ENCODE measurements at regions not wholly inside any gene's neighbourhood (a gene's known extent, or its start where the extent isn't known, plus 50 kb on each side); places are given as distances from the start of the nearest gene placed in this dataset.

GRCh38 chr5:124341066-124341858 is 405.2 kb downstream of the ZNF608 start:
- DNase-seq (ENCODE audit: low spot score) (no peak), ATAC-seq (no peak)

GRCh38 chr5:124337996-124338395 is 408.4 kb downstream of the ZNF608 start:
- no peak for ATAC-seq

DNA sequence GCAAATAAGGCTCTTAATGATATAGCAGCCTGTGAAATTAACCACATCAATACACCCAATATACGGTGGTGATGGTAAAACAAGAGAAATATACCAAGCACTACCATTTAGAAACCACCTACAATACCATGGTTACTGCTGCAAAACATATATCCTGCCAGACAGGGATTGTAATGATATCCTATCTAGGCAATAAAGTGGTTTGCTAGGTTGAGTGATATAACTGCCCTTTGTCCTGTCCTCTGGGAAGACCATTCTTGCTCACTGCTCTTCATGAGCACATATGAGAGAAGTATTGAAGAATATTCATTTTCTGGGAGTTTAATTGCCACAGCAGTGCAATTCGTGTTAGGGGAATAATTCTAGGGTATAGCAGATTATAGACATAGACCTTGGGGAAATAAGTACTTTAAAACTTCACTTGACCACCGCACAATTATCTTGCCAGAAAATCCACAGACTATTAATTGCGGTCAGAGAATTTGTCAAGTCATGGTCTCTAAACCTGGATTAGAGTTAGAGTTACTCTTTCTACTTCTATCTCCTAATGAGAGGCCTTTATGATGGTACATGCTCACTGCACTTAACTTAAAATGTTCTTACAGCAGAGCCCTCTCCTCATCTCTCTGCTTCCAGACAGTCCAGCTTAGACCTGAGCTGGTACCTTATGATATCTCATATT is 413.0 kb downstream of the ZNF608 start:
- ATAC-seq (no peak), DNase-seq (ENCODE audit: low spot score) (no peak)

More at GRCh38 chr5:124337996-124338395, 408.4 kb downstream of the ZNF608 start:
- DNase-seq (ENCODE audit: low spot score), result no peak

DNA sequence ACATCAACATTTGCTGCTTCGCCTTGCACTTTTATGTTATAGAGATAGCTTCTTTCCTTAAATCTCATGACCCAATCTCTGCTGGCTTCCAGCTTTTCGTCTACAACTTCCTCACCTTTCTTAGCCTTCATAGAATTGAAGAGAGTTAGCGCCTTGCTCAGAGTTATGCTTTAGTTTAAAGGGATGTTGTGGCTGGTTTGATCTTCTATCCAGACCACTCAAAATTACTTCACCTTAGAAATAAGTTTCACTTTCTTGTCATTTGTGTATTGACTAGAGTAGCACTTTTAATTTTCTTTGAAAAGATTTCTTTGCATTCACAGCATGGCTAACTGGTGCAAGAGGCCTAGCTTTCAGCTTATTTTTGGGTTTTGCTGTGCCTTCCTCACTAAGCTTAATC is 414.2 kb downstream of the ZNF608 start:
- DNase-seq (ENCODE audit: low spot score) (no peak), ATAC-seq (no peak)

DNA sequence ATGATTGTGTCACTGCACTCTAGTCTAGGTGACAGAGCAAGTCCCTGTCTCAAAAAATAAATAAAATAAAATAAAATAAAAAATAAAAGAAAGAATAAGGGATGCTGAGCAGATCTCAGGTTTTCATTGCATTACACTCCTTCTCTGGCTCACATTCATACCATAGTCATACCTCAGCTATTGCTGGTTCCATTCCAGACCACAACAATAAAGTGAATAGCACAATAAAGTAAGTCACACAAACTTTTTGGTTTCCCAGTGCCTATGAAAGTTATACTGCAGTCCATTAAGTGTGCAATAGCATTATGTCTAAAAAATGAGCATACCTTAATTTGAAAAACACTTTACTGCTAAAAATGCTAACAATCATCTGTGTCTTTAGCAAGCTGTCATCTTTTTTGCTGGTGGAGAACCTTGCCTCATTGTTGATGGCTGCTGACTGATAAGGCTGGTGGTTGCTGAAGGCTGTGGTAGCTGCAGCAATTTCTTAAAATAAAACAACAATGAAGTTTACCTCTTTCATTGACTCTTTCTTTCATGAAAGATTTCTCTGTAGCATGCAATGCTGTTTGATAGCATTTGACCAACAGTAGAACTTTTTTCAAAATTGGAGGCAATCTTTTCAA is 415.7 kb downstream of the ZNF608 start:
- DNase-seq (ENCODE audit: low spot score) (no peak), ATAC-seq (no peak)

DNA sequence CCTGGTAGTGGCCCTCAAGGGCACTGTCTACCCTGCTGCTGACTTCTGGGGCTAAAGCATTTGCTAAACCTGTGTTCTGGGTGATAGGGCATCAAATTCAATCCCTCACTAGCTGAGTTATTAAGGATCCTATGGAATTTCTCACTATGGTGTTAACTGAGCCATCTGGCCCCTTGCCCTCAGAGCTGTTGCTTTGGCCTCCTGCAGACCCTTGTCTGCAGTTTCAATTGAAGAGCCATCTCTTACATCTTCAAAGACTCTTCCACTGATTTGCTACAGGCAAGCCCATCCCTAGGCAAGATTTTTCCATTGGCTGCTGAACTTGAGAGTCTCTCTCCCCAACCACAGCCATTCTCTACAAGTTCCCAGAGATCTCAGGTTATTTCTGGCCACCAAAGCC is 418.2 kb downstream of the ZNF608 start:
- DNase-seq (ENCODE audit: low spot score), result no peak
- no peak for ATAC-seq

GRCh38 chr5:124318661-124319060 is 427.8 kb downstream of the ZNF608 start:
- DNase-seq (ENCODE audit: low spot score) (no peak), ATAC-seq (no peak)

DNA sequence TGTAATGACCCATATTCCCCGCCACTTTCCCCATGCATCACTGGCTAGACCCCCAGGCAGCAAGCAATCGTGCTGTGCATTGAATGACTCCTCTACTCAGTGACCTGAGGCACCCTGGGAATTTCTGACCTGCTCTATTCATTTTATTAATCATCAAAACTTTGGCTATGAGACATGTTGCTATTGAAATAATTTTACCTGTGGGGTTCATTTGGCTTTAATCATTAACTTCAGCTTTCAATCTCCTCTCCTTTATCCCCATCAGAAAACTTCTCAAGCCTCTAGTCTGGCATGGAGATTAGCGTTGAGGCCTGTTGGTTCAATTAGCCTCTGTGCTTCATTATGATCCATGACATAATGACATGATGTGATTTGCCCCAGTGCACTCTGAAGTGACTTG is 429.0 kb downstream of the ZNF608 start:
- DNase-seq (ENCODE audit: low spot score), result no peak
- ATAC-seq, result no peak

DNA sequence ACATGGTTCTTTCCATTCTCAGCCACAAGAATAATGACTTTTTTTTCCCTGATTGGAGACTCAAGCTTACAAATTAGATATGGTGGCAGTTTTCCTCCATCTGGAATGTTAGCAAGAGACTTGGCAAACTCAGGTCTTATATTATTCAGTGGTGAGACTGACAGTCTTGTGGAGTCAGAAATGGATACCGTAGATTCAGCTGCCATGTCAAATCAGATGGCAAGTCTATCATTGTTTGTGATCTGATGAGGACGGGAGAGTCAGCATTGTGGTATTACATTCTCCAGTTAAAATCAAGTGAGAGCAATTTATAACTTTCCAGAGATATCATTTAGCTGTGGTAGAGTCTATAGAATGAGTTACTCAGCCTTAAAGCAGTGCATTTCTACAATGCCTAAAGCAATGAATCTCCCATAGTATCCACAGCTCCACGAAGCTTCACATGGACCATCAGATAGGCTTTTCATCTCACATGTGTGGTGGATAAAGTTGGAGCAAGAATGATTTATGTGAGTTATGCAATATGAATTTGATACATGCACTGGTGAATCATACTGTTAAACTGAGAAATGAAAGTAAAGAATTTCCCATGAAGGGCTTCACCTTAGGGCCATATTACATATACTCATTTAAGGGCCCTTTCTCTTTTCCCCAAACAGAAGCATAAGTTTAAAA is 430.6 kb downstream of the ZNF608 start:
- ATAC-seq (no peak), DNase-seq (ENCODE audit: low spot score) (no peak)

DNA sequence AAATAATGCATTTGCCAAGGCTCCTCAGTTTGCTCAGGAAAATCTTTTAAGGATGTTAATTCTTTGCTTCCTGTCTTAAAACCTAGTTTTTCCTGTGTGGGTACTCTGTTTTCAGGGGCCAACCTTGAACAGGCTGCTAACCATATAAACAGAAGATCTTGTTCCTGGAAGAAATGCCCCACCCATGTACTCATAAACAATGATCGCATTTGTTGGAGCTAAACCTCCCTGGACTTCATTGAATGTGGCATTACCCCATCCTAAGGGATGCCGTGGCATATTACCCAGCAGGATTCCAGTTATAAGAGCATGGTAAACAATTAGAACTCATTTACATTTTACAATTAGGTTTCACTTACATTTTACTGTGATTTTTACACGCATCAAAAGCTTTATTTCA is 436.0 kb downstream of the ZNF608 start:
- no peak for ATAC-seq

DNA sequence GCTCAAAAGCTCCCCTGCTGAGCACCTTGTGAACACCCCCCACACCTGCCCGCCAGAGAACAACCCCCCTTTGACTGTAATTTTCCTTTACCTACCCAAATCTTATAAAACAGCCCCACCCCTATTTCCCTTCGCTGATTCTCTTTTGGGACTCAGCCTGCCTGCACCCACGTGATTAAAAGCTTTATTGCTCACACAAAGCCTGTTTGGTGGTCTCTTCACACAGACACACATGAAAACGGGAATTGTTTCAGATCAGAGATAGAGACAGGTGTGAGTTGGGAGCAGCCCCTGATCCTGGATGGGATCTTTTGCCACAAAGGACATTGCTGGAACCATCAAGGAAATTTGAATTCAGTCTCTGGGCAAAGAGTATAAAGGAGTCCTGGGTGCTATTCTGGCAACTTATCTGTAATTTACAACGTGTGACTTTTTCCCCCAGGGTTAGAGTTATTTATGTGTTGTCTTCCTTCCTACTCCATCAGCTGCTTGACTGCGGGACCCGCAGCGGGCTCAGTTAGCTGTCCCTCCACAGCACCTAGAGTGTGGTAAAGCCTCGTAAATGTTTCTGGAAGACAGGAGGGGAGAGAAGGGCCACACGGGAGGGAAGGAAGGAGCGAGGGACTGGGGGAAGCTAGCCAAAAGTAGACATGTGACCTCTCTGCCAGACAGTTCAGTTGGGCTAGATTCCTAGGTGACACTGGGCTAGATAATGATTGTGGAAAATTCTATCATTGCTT is 437.0 kb downstream of the ZNF608 start:
- DNase-seq (ENCODE audit: low spot score), result no peak

More for the DNA sequence above, 436.0 kb downstream of the ZNF608 start:
- no peak for DNase-seq (ENCODE audit: low spot score)

GRCh38 chr5:124303366-124303765 is 443.1 kb downstream of the ZNF608 start:
- DNase-seq (ENCODE audit: low spot score) (no peak), ATAC-seq (no peak)

More for the DNA sequence above, 437.0 kb downstream of the ZNF608 start:
- ATAC-seq, result no peak

DNA sequence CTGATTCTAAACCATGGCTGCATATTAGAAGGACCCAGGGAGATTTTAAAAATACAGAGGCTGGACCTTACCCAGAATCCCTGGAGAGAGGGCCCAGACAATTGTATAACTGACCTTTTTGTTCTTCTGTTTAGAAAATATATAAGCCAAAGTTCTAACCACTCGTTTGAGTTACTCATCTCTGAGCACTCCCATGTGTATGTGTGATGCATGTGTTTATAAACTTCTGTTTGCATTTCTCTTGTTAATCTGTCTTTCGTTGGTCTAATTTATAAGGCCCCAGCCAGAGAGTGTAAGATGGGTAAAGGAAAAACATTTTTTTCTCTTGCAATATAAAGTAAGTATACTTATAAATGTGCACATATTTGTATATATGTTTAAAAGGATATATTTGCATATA is 443.9 kb downstream of the ZNF608 start:
- ATAC-seq, result no peak

GRCh38 chr5:124301850-124302249 is 444.6 kb downstream of the ZNF608 start:
- ATAC-seq, result no peak
- no peak for DNase-seq (ENCODE audit: low spot score)

More for the DNA sequence above, 443.9 kb downstream of the ZNF608 start:
- no peak for DNase-seq (ENCODE audit: low spot score)

- ATAC-seq, result no peak
- no peak for DNase-seq (ENCODE audit: low spot score)
Observed at GRCh38 chr5:124300815-124301621, 445.4 kb downstream of the ZNF608 start.

- ATAC-seq, result no peak
Observed at GRCh38 chr5:124297826-124298225, 448.6 kb downstream of the ZNF608 start.

GRCh38 chr5:124292322-124292855 is 454.1 kb downstream of the ZNF608 start:
- DNase-seq (ENCODE audit: low spot score) (no peak), ATAC-seq (no peak)

More at GRCh38 chr5:124297826-124298225, 448.6 kb downstream of the ZNF608 start:
- no peak for DNase-seq (ENCODE audit: low spot score)

- ATAC-seq (no peak), DNase-seq (ENCODE audit: low spot score) (no peak)
Observed at GRCh38 chr5:124289641-124290311, 456.7 kb downstream of the ZNF608 start.

GRCh38 chr5:124289130-124289529 is 457.3 kb downstream of the ZNF608 start:
- DNase-seq (ENCODE audit: low spot score), result no peak
- ATAC-seq, result no peak
